Epithelial cell of esophagus (primary cell): ENCODE measurements at regions not wholly inside any gene's neighbourhood (a gene's known extent, or its start where the extent isn't known, plus 50 kb on each side); places are given as distances from the start of the nearest gene placed in this dataset.
A peak's percentile ranks its signal among the peaks of the same experiment; 100 is the strongest.

Experiments used
- DNase-seq: peaks from one replicate; pipeline ENCODE4 v3.0.0; 2010; ENCODE audit warnings: low read depth
- H3K4me3 ChIP-seq: 2 replicates; pipeline ENCODE4 v1.5.1; 2011; ENCODE audit warnings: mild to moderate bottlenecking, low read length, control low read depth
- TF ChIP-seq, protein P1 (sequence below): IDR thresholded peaks from 2 replicates; pipeline ENCODE4 v1.5.1; 2011; ENCODE audit warnings: low read depth, mild to moderate bottlenecking, low read length, control low read depth, inconsistent platforms; ENCODE audit not compliant: insufficient read depth; ENCODE audit errors: missing control alignments

DNA sequence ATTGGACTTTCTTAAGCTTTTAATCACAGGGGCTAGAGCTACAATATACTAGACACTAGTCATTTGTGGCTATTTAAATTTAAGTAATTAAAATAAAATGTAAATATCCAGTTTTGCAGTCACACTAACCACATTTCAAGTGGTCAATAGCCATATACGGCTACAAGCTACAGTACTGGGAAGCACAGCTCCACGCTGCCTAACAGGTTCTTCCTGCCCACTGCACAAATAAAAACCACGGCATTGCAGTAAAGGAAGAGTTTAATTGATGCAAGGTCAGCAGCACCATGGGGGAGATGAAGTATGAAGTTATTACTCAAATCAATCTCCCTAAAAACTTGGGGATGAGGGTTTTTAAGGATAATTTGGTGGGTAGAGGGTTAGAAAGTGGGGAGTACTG lies 134.1 kb downstream of the LURAP1L start:
- TF ChIP-seq, protein P1, sequence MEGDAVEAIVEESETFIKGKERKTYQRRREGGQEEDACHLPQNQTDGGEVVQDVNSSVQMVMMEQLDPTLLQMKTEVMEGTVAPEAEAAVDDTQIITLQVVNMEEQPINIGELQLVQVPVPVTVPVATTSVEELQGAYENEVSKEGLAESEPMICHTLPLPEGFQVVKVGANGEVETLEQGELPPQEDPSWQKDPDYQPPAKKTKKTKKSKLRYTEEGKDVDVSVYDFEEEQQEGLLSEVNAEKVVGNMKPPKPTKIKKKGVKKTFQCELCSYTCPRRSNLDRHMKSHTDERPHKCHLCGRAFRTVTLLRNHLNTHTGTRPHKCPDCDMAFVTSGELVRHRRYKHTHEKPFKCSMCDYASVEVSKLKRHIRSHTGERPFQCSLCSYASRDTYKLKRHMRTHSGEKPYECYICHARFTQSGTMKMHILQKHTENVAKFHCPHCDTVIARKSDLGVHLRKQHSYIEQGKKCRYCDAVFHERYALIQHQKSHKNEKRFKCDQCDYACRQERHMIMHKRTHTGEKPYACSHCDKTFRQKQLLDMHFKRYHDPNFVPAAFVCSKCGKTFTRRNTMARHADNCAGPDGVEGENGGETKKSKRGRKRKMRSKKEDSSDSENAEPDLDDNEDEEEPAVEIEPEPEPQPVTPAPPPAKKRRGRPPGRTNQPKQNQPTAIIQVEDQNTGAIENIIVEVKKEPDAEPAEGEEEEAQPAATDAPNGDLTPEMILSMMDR: no peak
- H3K4me3 ChIP-seq: no peak overlapping the region
- peak; percentile 44 for DNase-seq

DNA sequence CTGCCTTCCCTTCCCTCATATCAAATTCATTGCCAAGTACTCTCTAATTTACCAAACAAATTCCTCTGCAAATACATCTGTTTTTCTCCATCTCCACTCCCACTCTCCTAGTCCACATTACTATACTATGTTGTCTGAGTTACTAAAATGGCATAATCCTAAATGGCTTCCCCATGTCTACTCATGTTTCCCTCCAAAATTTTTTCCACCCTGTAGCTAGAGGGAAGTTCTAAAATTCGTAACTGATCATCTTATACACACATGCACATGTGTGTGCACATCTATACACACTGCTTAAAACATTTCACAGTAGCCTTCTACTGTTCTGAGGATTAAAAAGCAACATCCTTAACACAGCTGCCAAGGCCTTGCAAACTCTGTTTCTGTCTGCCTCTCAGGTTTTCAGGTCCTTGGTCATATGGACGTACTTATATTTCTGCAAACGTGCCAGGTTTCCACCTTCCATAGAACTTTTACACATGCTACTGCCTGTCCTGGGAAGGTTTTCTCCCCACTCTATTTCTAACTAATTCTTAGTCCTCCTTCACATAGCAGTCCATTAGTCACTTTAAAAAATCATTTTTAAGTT lies 140.6 kb downstream of the LURAP1L start:
- no peak overlapping the region for H3K4me3 ChIP-seq
- TF ChIP-seq, protein P1: no peak
- DNase-seq: no peak

DNA sequence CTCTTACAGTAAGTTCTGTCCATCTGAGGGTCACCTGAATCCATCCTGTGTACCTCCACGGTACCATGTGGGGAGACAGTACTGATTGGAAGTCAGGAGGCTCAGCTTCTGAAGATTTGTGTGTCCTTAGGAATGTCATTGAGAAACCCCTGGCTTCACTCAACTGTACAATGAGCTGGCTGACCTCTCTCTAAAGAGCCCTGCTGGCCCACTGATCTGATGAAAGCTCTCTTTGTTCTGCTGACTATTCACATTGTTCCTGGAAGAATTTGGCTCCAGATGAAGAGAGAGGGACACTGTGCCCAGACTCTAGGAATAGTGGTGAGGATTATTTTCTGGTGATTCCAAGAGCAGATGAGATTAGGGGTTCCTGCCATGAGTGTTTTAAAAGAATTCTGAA lies 141.2 kb downstream of the LURAP1L start:
- H3K4me3 ChIP-seq: no peak overlapping the region
- TF ChIP-seq, protein P1: no peak
- DNase-seq: no peak

DNA sequence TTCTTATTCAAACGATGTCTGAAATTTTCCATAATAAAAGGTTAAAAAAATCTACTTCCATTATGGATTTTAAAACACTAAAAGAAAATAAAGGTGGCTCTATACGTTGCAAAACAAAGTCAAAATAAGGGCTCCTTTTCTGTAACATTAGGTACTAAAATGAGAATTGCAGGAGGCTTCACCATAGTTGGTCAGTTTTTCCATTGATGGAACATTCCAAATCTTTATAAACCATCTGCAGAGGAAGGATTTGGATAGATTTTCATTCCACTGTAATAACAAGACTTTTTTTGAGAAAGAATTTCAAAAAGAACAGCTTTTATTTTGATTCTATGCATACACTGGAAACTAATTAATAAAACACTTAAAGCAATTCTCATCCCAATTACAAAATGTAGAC lies 145.6 kb downstream of the LURAP1L start:
- DNase-seq: no peak
- TF ChIP-seq, protein P1: no peak
- no peak overlapping the region for H3K4me3 ChIP-seq

DNA sequence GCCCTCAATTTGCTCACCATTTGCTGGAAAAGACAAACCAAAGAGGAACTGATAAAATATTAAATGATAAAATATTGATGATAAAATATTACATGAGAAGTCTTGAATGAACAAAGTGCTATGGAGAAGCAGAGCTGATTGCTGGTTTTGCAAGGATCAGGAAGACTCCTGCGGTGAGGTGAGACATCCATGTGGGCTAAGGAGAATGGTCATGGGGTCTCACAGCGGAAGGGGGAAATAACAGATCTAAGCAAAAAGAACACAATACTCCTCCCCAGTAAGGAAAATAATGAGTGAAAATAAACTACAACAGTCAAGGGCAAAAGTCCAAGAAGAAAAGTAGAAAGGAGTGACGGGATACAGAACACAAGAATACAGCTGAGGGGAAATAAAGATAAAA lies 146.8 kb downstream of the LURAP1L start:
- TF ChIP-seq, protein P1: no peak

DNA sequence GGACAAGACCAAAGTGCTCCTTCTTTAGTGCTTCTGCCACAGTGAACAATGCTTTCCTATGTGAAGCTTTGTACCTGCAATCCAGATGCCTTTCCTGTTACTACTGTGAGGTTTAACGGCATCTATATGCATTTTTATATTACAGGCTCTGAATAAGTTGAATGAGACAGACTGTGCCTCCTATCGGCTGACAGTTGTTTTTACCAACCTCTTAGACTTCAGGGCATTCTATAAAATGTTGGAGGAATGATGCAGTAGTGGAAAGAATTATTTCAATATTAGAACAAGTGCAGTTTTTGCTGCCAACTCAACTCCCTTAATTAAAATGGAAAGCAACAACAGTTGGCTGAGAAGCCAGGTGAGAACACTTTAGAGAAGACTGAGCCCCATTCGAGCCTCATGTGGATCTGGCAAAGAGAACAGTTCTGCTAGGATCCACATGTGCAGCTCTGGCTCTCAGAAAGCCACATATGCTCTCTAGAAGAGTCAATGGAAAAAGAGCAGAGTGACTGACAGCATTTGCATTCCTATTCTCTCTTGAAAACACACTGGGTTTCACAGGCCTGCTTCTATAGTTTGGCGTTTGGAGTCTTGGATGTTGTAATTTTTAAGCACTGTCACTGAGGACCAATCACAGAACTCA lies 147.5 kb downstream of the LURAP1L start:
- DNase-seq: no peak
- no peak overlapping the region for H3K4me3 ChIP-seq
- TF ChIP-seq, protein P1: no peak

More for the DNA sequence above, 146.8 kb downstream of the LURAP1L start:
- no peak overlapping the region for H3K4me3 ChIP-seq
- DNase-seq: no peak
